ENCODE measurements at regions not wholly inside any gene's neighbourhood (a gene's known extent, or its start where the extent isn't known, plus 50 kb on each side); places are given as distances from the start of the nearest gene placed in this dataset.
A peak's percentile ranks its signal among the peaks of the same experiment; 100 is the strongest.

- ATAC-seq (ENCODE audit: insufficient read depth, low FRiP score) (no peak), DNase-seq (no peak)
- no peaks in the 10 kb centered on the region for H3K4me1 ChIP-seq (ENCODE audit: control insufficient read depth in 5 of 5, insufficient read depth in 5 of 5, low read length in 5 of 5)
- H3K9me3 ChIP-seq (ENCODE audit: control insufficient read depth in 4 of 4, insufficient read depth in 3 of 4, low read length in 3 of 4): no peaks in the 10 kb centered on the region
- H3K4me3 ChIP-seq: no peak overlapping the region
- no peak for TF ChIP-seq CTCF (IDR thresholded peaks at IDR 0.05; ENCODE audit: control extremely low read depth, extremely low read depth)
- no peaks in the 10 kb centered on the region for H3K27me3 ChIP-seq (ENCODE audit: control insufficient read depth in 3 of 3, insufficient read depth in 3 of 3, low read length in 2 of 3)
- no peaks in the 10 kb centered on the region for H3K36me3 ChIP-seq (ENCODE audit: control insufficient read depth in 4 of 4, insufficient read depth in 4 of 4, low read length in 4 of 4)
- H3K9ac ChIP-seq (ENCODE audit: insufficient read depth in 1 of 2, low read length in 2 of 2): no peak overlapping the region
- H3K27ac ChIP-seq (ENCODE audit: low read depth in 1 of 2, low read length in 1 of 2): no peak overlapping the region
- 61 to 78% methylated on average over 1 of the region's 1 CpG for WGBS, 2 donors
Measured at GRCh38 chr3:95271395-95271794, 1208.5 kb downstream of the NSUN3 start.

DNA sequence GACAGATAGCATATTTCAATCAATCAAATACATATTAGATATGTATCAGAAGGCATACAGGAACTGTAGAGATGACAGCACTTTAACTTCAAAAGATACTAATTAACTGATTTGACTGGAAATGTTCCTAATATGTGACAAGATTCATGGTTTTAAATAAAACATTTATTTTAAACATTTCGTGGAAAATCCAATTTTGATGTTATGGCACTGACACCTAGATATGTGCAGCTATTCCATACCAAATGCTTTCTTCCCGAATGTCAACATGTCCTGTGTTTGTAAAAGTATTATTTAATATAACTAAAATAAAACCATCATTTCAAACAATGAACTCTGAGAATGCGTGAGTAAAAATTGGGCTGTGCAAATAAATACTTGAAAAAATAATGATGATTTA is 1209.3 kb downstream of the NSUN3 start:
- Histone ChIP-seq H3K27me3 (ENCODE audit: control insufficient read depth in 3 of 3, insufficient read depth in 3 of 3, low read length in 2 of 3) (no peaks in the 10 kb centered on the region), H3K9ac (ENCODE audit: insufficient read depth in 1 of 2, low read length in 2 of 2) (no peak overlapping the region), H3K4me3 (no peak overlapping the region), H3K27ac (ENCODE audit: low read depth in 1 of 2, low read length in 1 of 2) (no peak overlapping the region), H3K4me1 (ENCODE audit: control insufficient read depth in 5 of 5, insufficient read depth in 5 of 5, low read length in 5 of 5) (no peaks in the 10 kb centered on the region), H3K9me3 (ENCODE audit: control insufficient read depth in 4 of 4, insufficient read depth in 3 of 4, low read length in 3 of 4) (no peaks in the 10 kb centered on the region), H3K36me3 (ENCODE audit: control insufficient read depth in 4 of 4, insufficient read depth in 4 of 4, low read length in 4 of 4) (no peaks in the 10 kb centered on the region)
- no peak for DNase-seq
- 72 to 77% methylated on average over 3 of the region's 3 CpGs for WGBS, 2 donors
- ATAC-seq (ENCODE audit: insufficient read depth, low FRiP score): no peak
- no peak for TF ChIP-seq CTCF (IDR thresholded peaks at IDR 0.05; ENCODE audit: control extremely low read depth, extremely low read depth)

DNA sequence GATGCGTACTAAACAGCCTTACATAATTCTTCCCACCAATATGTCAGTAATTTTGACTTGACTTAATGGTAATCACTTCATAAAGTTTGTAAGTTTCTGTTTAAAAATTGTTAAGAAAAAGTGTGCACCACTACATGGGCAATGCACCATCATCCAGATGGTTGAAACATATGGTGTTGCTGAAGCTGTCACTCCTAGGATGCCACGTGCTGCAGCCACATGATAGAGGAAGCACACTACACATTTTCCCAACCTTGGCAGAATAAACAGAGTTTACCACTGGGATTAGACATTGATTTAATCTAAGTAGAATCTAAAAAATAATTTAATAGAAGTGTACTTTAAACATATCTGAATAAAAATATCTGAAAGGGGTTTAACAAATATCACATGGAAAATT is 1209.9 kb downstream of the NSUN3 start:
- H3K4me3 ChIP-seq: no peak overlapping the region
- no peak for TF ChIP-seq CTCF (IDR thresholded peaks at IDR 0.05; ENCODE audit: control extremely low read depth, extremely low read depth)
- WGBS, 2 donors: 74 to 75% methylated on average over 2 of the region's 2 CpGs
- no peaks in the 10 kb centered on the region for H3K4me1 ChIP-seq (ENCODE audit: control insufficient read depth in 5 of 5, insufficient read depth in 5 of 5, low read length in 5 of 5)
- H3K27me3 ChIP-seq (ENCODE audit: control insufficient read depth in 3 of 3, insufficient read depth in 3 of 3, low read length in 2 of 3): no peaks in the 10 kb centered on the region
- DNase-seq: no peak
- no peaks in the 10 kb centered on the region for H3K36me3 ChIP-seq (ENCODE audit: control insufficient read depth in 4 of 4, insufficient read depth in 4 of 4, low read length in 4 of 4)
- H3K9ac ChIP-seq (ENCODE audit: insufficient read depth in 1 of 2, low read length in 2 of 2): no peak overlapping the region
- no peak overlapping the region for H3K27ac ChIP-seq (ENCODE audit: low read depth in 1 of 2, low read length in 1 of 2)
- ATAC-seq (ENCODE audit: insufficient read depth, low FRiP score): no peak
- no peaks in the 10 kb centered on the region for H3K9me3 ChIP-seq (ENCODE audit: control insufficient read depth in 4 of 4, insufficient read depth in 3 of 4, low read length in 3 of 4)

DNA sequence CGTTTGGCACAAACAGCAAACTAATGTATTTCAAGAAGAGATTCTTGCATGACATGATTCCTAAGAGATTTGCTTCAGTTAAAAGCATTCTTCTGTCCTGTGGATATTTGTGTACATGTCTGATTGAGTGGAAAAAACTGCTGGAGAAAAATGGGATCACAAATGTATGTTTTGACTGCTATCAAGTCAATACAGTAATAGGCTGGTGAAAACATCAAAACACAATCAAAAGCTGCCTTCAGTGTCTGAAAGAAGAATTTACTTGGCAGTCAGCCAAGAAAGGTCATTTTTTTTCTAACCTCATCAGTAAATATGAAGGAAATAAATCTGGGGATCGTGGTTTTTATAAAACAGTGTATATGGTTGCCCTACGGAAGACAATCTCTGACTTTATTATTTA is 1214.8 kb downstream of the NSUN3 start:
- no peaks in the 10 kb centered on the region for H3K4me1 ChIP-seq (ENCODE audit: control insufficient read depth in 5 of 5, insufficient read depth in 5 of 5, low read length in 5 of 5)
- peak in 2 of 3 donors; percentile 6 to 8 for DNase-seq
- WGBS, 2 donors: 39 to 44% methylated on average over 3 of the region's 3 CpGs
- TF ChIP-seq CTCF (IDR thresholded peaks at IDR 0.05; ENCODE audit: control extremely low read depth, extremely low read depth): no peak
- H3K36me3 ChIP-seq (ENCODE audit: control insufficient read depth in 4 of 4, insufficient read depth in 4 of 4, low read length in 4 of 4): no peaks in the 10 kb centered on the region
- ATAC-seq (ENCODE audit: insufficient read depth, low FRiP score): no peak
- H3K9me3 ChIP-seq (ENCODE audit: control insufficient read depth in 4 of 4, insufficient read depth in 3 of 4, low read length in 3 of 4): no peaks in the 10 kb centered on the region
- H3K27ac ChIP-seq (ENCODE audit: low read depth in 1 of 2, low read length in 1 of 2): no peak overlapping the region
- H3K9ac ChIP-seq (ENCODE audit: insufficient read depth in 1 of 2, low read length in 2 of 2): no peak overlapping the region
- no peaks in the 10 kb centered on the region for H3K27me3 ChIP-seq (ENCODE audit: control insufficient read depth in 3 of 3, insufficient read depth in 3 of 3, low read length in 2 of 3)
- no peak overlapping the region for H3K4me3 ChIP-seq
